HG02759 (cell line): ENCODE measurements at regions not wholly inside any gene's neighbourhood (a gene's known extent, or its start where the extent isn't known, plus 50 kb on each side); places are given as distances from the start of the nearest gene placed in this dataset.

ENCODE experiments used
- ATAC-seq: cut with Tn5 transposase; IDR thresholded peaks from one replicate; pipeline ENCODE4 v1.9.1; 2021; ENCODE audit warnings: mild to moderate bottlenecking, moderate library complexity; ENCODE audit not compliant: unreplicated experiment

- no peak for ATAC-seq
Measured at GRCh38 chr7:17477182-17477581, 178.7 kb downstream of the AHR start.

- ATAC-seq, result no peak
Measured at GRCh38 chr7:17481118-17481517, 182.7 kb downstream of the AHR start.

GRCh38 chr7:17485368-17485767 is 186.9 kb downstream of the AHR start:
- ATAC-seq, result no peak

- no peak for ATAC-seq
Measured at GRCh38 chr7:17485904-17486303, 187.5 kb downstream of the AHR start.

GRCh38 chr7:17486835-17487234 is 188.4 kb downstream of the AHR start:
- no peak for ATAC-seq

GRCh38 chr7:17487343-17487742 is 188.9 kb downstream of the AHR start:
- ATAC-seq, result no peak

- no peak for ATAC-seq
Measured at GRCh38 chr7:17488829-17489228, 190.4 kb downstream of the AHR start.

GRCh38 chr7:17489961-17490360 is 191.5 kb downstream of the AHR start:
- ATAC-seq, result no peak

- no peak for ATAC-seq
Measured at GRCh38 chr7:17490825-17491224, 192.4 kb downstream of the AHR start.

GRCh38 chr7:17492437-17492836 is 194.0 kb downstream of the AHR start:
- no peak for ATAC-seq

- ATAC-seq, result no peak
Measured at GRCh38 chr7:17493446-17493845, 195.0 kb downstream of the AHR start.

GRCh38 chr7:17495655-17496394 is 197.4 kb downstream of the AHR start:
- no peak for ATAC-seq

GRCh38 chr7:17497136-17497535 is 198.7 kb downstream of the AHR start:
- ATAC-seq, result no peak

- no peak for ATAC-seq
Measured at GRCh38 chr7:17497549-17498167, 199.2 kb downstream of the AHR start.

GRCh38 chr7:17498230-17498629 is 199.8 kb downstream of the AHR start:
- no peak for ATAC-seq

GRCh38 chr7:17500736-17501135 is 202.3 kb downstream of the AHR start:
- ATAC-seq, result no peak

GRCh38 chr7:17501441-17502212 is 203.2 kb downstream of the AHR start:
- no peak for ATAC-seq

- no peak for ATAC-seq
Measured at GRCh38 chr7:17502213-17503060, 204.0 kb downstream of the AHR start.

GRCh38 chr7:17506095-17506494 is 207.6 kb downstream of the AHR start:
- peak; percentile 87 for ATAC-seq

GRCh38 chr7:17506596-17506995 is 208.1 kb downstream of the AHR start:
- ATAC-seq, result no peak

GRCh38 chr7:17507717-17508116 is 209.3 kb downstream of the AHR start:
- no peak for ATAC-seq
